ENCODE measurements at regions not wholly inside any gene's neighbourhood (a gene's known extent, or its start where the extent isn't known, plus 50 kb on each side); places are given as distances from the start of the nearest gene placed in this dataset.

- Histone ChIP-seq H3K9me3 (peaks cover 0 to 3% (median 0%) of the 10 kb centered on the region in 12 donors), H3K36me3 (no peaks in the 10 kb centered on the region), H3K4me1 (no peaks in the 10 kb centered on the region), H3K27me3 (no peaks in the 10 kb centered on the region), H3K27ac (no peak overlapping the region), H3K4me3 (no peak overlapping the region)
- intact Hi-C loops (cut with DNase I): no loop called here
- TF ChIP-seq POLR2A (IDR thresholded peaks at IDR 0.05): no peak
- TF ChIP-seq, protein P1, sequence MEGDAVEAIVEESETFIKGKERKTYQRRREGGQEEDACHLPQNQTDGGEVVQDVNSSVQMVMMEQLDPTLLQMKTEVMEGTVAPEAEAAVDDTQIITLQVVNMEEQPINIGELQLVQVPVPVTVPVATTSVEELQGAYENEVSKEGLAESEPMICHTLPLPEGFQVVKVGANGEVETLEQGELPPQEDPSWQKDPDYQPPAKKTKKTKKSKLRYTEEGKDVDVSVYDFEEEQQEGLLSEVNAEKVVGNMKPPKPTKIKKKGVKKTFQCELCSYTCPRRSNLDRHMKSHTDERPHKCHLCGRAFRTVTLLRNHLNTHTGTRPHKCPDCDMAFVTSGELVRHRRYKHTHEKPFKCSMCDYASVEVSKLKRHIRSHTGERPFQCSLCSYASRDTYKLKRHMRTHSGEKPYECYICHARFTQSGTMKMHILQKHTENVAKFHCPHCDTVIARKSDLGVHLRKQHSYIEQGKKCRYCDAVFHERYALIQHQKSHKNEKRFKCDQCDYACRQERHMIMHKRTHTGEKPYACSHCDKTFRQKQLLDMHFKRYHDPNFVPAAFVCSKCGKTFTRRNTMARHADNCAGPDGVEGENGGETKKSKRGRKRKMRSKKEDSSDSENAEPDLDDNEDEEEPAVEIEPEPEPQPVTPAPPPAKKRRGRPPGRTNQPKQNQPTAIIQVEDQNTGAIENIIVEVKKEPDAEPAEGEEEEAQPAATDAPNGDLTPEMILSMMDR (IDR thresholded peaks at IDR 0.05): no peak
- ATAC-seq (no peak), DNase-seq (no peak)
- WGBS, 4 donors: 81 to 87% (median 84%) methylated on average over 2 of the region's 2 CpGs
These were observed 179.3 kb downstream of the ZPLD1 start for GRCh38 chr3:102614021-102614569.

GRCh38 chr3:102614585-102614984 lies 179.8 kb downstream of the ZPLD1 start:
- H3K4me3 ChIP-seq: no peak overlapping the region
- intact Hi-C loops (cut with DNase I): no loop called here

DNA sequence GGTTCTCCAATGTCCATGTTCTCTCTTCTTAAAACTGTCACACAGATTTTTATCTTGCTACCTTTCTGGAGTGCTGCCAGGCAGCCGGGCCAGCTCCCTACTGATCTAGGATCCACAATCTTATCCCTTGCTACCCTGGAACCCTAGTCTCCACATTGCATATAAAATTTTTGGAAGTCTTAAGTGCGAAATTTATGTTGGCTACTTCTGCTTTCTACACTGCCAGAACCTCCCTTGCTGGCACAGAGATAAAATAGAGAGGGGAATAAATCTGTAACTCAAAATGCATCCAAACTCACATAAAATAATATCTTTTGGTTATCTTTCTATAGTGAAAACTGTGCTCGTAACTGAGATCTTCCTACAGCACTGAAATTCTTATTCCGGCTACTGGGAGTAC lies 182.6 kb downstream of the ZPLD1 start:
- no peak for DNase-seq
- ATAC-seq: no peak
- Histone ChIP-seq H3K27ac (no peak overlapping the region), H3K36me3 (no peaks in the 10 kb centered on the region), H3K27me3 (no peaks in the 10 kb centered on the region), H3K4me3 (no peak overlapping the region), H3K9me3 (peaks cover 0 to 3% (median 0%) of the 10 kb centered on the region in 12 donors), H3K4me1 (no peaks in the 10 kb centered on the region)
- TF ChIP-seq, protein P1 (IDR thresholded peaks at IDR 0.05): no peak
- no peak for TF ChIP-seq POLR2A (IDR thresholded peaks at IDR 0.05)
- WGBS, 4 donors: 78 to 82% (median 81%) methylated on average over 4 of the region's 4 CpGs
- intact Hi-C loops (cut with DNase I): no loop called here

More at GRCh38 chr3:102614585-102614984, 179.8 kb downstream of the ZPLD1 start:
- no peak for TF ChIP-seq POLR2A (IDR thresholded peaks at IDR 0.05)
- TF ChIP-seq, protein P1 (IDR thresholded peaks at IDR 0.05): no peak
- H3K36me3 ChIP-seq: no peaks in the 10 kb centered on the region
- no peak overlapping the region for H3K27ac ChIP-seq
- ATAC-seq (no peak), DNase-seq (no peak)
- no peaks in the 10 kb centered on the region for H3K4me1 ChIP-seq
- peaks cover 0 to 3% (median 0%) of the 10 kb centered on the region in 12 donors for H3K9me3 ChIP-seq
- 42 to 56% (median 47%) methylated on average over 2 of the region's 2 CpGs for WGBS, 4 donors
- no peaks in the 10 kb centered on the region for H3K27me3 ChIP-seq

DNA sequence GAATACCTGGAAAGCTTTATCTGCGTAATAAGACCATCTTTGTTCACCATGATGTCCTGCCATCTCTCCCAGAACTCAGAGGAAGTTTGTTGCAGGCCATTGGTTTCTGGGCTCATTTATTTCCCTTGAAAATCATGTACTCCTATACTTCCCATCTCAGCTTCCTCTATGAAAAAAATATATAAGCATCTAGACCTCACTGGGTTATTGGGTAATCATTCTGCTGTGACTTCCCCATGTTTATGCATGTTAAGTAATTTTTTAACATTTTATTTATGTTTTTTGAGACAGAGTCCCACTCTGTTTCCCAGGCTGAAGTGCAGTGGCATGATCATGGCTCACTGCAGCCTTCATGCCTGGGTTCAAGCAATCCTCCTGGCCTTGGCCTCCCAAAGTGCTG lies 184.5 kb downstream of the ZPLD1 start:
- intact Hi-C loops (cut with DNase I): no loop called here
- no peak for DNase-seq

More for the DNA sequence above, 184.5 kb downstream of the ZPLD1 start:
- ATAC-seq: no peak
- Histone ChIP-seq H3K36me3 (no peaks in the 10 kb centered on the region), H3K27me3 (no peaks in the 10 kb centered on the region), H3K4me1 (no peaks in the 10 kb centered on the region), H3K9me3 (peaks cover 0 to 6% (median 0%) of the 10 kb centered on the region in 12 donors), H3K27ac (no peak overlapping the region), H3K4me3 (no peak overlapping the region)
- WGBS, 4 donors: 88 to 92% (median 89%) methylated on average over 1 of the region's 1 CpG
- TF ChIP-seq POLR2A (IDR thresholded peaks at IDR 0.05): no peak
- TF ChIP-seq, protein P1 (IDR thresholded peaks at IDR 0.05): no peak
